Glomerular visceral epithelial cell (primary cell): ENCODE measurements at regions not wholly inside any gene's neighbourhood (a gene's known extent, or its start where the extent isn't known, plus 50 kb on each side); places are given as distances from the start of the nearest gene placed in this dataset.
"Not testable (repeated sequence)": the region's sequence is repeated elsewhere in the genome, so short reads cannot be mapped to it uniquely, and the experiment has no call there.

Source experiments
- DNase-seq: peaks from one replicate; pipeline ENCODE4 v3.0.0-alpha.2; 2016; ENCODE audit errors: extremely low spot score

DNA sequence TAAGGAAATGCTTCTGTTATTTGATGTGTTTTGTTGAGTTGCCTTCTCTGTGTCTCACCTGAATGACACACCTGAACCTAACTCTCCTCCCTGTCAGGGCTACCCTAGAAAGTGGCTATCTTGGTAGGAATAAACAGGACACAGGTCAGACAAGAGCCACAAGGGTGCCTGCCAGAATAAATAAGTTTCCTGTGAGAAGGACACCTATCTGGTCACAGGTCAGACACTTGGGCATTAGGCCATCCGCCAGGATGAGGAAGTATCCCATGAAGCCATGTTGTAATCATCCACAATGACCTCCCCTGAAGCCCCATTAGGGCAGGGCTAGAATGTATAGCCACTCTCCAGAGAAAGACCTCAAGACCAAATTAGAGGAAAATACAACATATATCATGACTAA lies 318.8 kb downstream of the ZNF674 start:
- no peak for DNase-seq

DNA sequence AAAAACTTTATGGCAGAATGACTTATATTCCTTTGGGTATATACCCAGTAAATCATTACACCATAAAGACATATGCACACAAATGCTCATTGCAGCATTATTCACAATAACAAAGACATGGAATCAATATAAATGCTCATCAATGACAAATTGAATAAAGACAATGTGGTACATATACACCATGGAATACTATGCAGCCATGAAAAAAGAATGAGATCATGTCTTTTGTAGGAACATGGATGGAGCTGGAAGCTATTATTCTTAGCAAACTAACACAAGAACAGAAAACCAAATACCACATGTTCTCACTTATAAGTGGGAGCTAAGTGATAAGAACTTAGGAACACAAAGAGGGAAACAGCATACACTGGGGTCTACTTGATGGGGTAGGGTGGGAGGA lies 321.7 kb downstream of the ZNF674 start:
- not testable (repeated sequence) for DNase-seq

DNA sequence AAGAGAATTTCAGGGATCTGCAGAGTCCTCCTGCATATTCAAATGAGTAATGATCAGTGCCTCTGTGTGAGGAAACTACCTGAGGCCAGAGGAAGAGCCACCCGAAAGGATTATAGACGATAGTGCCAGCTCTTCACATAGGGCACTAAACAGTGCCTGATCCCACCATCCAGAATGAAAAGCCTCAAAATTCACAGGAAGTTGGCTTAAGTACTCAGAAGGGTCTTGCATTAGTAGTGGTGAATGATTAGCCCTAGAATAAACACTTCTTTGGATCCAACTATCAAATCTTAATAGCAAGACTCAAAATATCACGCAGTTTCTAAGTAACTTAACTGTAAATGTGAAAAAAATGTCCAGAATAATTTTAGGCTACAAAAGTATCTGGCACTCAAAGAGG lies 324.4 kb downstream of the ZNF674 start:
- DNase-seq, result no peak

- no peak for DNase-seq
Measured at GRCh38 chrX:46218373-46218772, 326.8 kb downstream of the ZNF674 start.

- DNase-seq, result no peak
Measured at GRCh38 chrX:46216406-46216805, 328.8 kb downstream of the ZNF674 start.

- no peak for DNase-seq
Measured at GRCh38 chrX:46211079-46211478, 334.1 kb downstream of the ZNF674 start.

GRCh38 chrX:46209768-46210167 lies 335.5 kb downstream of the ZNF674 start:
- no peak for DNase-seq

DNA sequence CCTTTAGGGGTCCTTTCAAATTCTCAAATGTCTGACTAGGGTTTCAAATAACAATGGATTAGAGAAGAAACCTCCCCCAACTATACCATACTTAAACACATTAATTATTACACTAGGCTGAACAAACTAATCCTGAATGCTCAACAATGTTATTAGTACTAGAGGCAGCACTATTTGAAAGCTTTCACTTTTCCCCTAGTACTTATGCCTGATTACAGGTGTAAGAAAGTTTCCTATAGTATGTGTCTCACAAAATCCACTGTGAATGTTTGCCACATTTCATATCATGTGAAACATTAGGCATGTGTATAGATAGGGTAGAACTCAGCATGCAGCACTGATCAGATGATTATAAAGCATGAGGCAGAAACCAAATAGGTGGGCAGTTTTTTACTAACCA lies 336.2 kb downstream of the ZNF674 start:
- no peak for DNase-seq

DNA sequence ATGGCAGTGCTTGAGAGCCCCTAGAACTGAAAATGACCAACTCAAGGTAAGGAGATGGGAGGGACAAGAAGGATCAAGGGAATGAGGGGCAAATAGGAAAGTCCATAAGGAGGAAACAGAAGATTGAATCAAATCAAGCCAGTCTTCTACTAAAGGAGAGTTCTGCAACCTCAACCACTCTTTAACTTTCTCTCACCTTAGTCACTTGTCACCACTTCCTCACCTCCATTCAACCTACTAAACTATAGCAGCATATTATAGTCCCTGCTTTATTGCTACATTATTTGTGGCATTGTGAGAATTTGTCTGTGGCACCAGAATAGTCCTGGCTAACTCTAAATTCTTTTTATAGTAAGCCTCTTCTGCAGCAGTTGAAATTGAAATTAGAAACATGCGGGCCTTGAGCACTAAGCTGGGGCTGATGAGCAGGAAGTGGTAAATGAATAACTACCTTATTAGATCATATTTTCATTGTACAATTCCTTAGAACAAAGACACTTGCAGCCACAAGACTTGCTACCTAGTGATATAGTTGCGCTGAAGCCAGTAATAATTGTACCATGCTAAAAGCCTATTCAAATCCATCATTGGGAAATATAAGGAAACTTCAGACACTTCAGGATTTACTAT lies 336.9 kb downstream of the ZNF674 start:
- DNase-seq, result peak; percentile 60

DNA sequence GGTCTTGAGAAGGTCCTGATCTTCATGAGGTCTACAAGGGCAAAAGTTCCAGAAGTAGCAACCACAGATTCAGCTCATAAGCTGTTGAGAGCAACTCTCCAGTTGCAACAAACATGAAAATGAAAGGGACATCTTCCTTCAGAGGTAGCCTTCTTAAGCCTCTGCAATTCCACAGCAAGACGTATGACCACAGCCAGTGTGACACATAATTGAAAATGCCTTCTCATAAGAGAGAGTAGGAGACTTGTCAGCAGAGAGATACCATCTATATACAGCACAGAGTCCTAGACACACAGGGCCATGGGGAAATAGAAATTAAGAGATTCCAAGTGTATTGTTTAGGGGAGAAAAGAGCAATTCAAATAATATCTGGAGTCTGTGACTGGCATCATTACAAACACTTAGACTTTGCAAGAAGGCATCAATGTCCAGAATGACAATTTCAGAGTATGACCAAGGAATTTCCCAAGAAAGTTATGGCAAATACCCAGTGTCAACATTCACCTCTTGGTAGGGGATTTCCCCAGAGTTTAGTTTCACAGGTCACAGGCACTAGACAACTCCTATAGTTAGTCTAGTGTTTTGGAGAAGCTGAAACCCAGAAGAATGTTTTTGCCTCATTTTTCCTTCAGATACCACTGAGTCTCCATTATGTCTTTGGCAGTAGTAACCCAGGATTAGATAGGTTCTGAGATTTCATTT lies 340.3 kb downstream of the ZNF674 start:
- peak; percentile 54 for DNase-seq

DNA sequence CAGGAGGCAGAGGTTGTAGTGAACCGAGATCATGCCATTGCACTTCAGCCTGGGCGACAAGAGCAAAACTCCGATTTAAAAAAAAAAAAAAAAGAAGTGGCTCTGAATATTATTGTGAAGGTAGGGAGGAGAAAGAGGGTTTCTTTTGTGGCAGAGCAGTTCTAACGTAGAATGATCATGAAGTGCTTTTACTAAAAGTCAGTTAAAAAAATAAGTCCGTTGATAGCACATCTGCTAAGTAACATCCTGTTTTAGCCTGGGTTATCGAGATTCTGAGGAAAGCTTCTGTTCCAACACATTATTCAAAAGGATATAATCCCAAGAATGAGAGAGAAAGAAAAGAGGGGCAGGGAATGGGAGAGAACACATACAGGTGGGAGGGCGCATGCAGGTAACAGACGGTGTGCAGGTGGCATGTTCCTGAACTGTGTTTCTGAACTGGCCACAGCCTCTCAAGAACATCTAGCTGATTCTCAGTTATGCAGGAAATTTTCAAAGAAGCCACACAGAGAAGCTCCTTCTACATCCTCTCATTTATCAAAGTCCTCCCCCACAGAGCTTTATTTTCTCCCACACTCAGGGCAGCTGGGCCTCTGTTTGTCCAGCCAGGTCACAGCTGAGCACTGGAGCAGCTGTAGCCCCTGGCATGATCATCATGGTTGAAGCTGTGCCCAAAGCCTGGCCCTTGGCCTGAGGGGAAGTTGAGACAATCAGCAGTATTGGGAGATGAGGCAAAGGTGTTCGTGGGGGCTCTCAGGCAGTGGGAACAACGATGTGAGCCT lies 342.3 kb downstream of the ZNF674 start:
- peak; percentile 17 for DNase-seq

GRCh38 chrX:46200413-46200812 lies 344.8 kb downstream of the ZNF674 start:
- DNase-seq, result no peak

GRCh38 chrX:46198858-46199257 lies 346.4 kb downstream of the ZNF674 start:
- no peak for DNase-seq

GRCh38 chrX:46186811-46187106 lies 358.5 kb downstream of the ZNF674 start:
- DNase-seq, result not testable (repeated sequence)

DNA sequence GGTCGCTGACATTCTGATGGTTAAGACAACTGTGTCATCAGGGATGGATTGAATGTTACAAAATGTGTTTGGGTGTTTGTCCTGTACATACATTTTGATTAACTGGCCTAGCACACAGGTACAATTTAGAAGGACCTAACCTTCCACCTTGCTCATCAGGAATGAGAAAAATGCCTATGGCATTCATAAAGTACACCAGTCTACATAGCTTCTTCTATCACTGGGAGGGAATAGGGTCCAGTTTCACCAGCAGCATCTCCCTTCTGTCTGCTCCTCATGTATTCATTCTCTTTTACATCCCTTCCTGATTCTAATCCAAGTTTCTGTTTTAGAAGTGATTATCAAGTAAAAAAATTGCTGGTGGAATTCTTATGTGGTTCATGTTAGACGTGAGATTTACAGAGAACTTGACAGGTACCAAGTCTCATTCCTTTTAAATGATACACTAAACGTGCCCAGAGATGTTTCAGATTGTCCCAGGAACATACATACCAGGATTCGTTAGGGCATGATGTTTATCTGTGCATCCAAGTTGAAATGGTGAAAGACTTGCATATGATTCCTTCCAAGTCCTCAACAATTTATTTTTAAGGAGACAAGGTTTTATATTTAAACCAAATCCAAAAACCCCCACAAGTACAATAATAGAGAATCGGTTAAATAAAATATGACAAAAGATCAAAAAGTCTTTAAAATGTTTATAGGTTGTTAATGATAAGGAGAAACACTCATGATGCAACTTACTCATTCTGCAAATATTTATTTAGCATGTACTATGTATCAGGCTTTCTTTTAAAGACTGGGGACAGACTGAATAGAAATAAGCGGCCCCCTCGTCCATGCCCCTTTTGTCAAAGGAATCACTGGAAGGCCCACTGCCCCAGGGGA lies 359.1 kb downstream of the ZNF674 start:
- no peak for DNase-seq

DNA sequence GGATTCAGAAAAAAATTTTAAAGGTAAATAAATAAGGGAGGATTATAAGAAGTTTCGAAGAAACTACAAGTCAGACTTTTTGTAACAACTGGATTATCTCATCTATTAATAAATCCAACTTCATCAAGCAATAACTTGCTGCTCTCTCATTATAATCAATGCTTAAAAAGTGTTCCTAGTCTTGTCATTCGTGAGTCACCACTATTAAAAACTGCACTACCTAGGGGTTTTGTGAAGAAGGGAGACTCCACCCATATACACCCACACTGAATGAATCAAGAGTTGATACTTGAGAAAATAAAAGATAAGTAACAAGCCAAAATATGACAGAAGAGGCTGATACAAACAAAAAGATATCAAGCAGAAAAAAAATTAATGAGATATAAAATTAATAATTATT lies 360.5 kb downstream of the ZNF674 start:
- DNase-seq, result no peak

- DNase-seq, result peak; percentile 89
Measured at GRCh38 chrX:46180258-46180687, 364.9 kb downstream of the ZNF674 start.

GRCh38 chrX:46179748-46180147 lies 365.5 kb downstream of the ZNF674 start:
- peak; percentile 30 for DNase-seq

GRCh38 chrX:46178763-46179162 lies 366.5 kb downstream of the ZNF674 start:
- DNase-seq, result no peak

DNA sequence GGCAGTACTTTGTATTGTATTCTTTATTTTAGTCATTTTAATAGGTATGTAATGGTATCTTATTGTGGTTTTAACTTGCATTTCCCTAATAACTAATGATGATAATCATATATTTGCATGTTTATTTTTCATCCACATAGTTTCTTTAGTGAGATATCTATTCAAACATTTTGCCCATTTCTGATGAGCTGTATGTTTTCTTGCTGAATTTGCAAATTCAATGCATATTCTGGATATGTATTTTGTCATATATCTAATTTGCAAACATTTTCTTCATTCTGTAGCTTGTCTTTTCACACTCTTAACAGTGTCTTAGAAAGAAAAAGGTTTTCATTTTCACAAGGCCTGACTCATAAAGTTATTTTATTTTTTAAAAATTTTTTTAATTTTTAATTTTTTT lies 372.1 kb downstream of the ZNF674 start:
- DNase-seq, result no peak

DNA sequence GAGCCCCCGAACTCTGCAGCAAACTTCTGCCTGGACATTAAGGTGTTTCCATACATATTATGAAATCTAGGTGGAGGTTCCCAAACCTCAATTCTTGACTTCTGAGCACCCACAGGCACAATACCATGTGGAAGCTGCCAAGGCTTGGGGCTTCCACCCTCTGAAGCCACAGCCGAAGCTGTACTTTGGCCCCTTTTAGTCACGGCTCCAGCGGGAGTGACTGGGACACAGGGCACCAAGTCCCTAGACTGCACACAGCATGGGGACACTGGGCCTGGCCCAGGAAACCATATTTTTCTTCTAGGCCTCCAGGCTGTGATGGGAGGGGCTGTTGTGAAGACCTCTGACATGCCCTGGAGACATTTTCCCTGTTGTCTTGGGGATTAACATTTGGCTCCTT lies 373.8 kb downstream of the ZNF674 start:
- not testable (repeated sequence) for DNase-seq

- no peak for DNase-seq
Measured at GRCh38 chrX:46169808-46170207, 375.4 kb downstream of the ZNF674 start.
